HG02623 (cell line): ENCODE measurements at regions not wholly inside any gene's neighbourhood (a gene's known extent, or its start where the extent isn't known, plus 50 kb on each side); places are given as distances from the start of the nearest gene placed in this dataset.

ENCODE experiments used
- ATAC-seq: cut with Tn5 transposase; IDR thresholded peaks from one replicate; pipeline ENCODE4 v1.9.1; 2021; ENCODE audit warnings: moderate library complexity; ENCODE audit not compliant: unreplicated experiment

DNA sequence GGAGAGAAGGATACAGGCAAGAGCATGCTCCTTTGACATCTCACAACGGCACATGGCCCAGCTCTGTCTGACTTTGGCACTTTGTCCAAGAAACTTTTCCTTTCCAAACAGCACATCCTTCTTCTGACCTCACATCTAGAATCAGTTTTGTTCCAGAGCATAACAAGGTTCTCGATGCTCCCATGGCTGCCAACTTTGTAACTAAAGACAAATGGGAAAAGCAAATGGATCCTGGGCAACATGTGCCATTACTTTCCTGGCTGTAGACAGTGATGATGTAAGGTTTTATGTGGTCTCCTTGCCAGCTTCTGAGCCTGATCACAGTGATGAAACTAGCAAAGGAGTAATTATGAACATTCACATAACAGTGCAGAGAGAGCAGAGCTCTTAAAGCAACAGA, 171.8 kb upstream of the C1orf87 start:
- no peak for ATAC-seq

DNA sequence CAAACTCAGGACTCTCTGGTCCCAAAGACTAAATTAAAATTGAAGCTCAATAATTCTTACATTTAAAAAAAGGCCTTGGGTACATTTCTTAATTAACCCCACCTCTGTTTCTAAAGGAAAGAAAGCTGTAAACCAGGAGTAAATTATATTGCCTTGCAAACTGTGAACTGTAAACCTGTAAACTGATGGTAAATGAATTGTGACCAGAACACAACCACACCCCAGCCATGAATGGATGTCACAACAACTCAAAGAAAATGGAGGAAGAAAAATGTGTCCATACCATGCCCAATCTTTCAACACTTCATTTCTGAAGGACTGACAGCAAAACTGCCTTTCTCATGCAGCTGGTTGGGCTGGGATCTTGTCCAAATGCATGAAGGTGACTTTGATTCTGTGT, 171.3 kb upstream of the C1orf87 start:
- no peak for ATAC-seq

DNA sequence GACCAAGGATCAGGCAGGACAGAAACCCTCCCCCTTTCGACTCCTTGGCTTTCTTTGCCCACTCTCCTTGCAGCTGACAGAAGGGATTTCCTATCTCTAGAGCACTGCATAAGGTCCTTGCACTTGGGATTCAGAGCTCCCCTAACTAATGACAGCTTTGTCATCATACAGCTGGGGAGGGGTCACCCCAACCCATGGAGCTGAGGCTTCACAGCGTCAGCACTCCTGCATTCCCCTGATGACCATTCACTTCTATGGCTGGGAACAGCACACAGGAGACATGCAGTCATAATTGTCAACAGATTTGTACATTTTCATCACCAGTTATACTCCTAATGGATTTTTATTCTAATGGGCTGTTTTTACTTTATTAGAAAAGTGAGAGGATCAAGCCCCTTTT, 161.7 kb upstream of the C1orf87 start:
- ATAC-seq = no peak

DNA sequence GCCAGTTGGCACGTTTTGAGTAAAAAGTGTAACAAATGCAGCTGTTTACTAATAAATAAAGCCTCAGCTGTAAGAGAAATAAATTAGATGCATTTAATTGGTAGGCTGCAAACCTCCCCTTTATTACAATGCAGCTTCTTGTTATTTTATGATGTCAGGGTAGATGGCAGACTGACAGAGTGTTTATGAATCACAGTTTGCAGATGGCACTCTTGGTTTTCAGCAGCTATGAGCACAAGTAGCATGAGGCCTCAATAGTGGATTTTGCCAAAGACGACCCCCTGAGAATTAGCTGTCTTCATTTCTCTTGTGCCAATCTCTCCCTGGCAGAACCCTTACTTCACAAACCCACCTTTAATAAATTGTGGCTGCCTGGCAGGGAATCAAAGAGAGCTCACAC, 161.2 kb upstream of the C1orf87 start:
- no peak for ATAC-seq

DNA sequence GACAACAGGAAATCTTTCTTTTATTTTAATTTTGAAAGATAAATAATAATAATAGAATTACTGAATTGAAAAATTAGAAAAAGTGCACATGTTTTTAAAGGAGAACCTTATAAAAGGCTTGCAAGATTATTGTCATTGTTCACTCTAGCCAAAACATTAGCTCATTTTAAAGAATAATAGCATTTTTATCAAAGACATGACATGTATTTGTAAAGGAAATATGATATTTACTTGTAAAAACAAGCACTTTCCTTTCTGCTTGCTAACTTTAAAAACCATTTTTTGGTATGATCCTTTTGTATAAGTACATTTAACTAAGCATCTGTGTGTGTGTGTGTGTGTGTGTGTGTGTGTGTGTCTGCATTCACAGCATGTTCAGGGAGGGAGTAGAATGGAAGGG, 156.3 kb upstream of the C1orf87 start:
- no peak for ATAC-seq

DNA sequence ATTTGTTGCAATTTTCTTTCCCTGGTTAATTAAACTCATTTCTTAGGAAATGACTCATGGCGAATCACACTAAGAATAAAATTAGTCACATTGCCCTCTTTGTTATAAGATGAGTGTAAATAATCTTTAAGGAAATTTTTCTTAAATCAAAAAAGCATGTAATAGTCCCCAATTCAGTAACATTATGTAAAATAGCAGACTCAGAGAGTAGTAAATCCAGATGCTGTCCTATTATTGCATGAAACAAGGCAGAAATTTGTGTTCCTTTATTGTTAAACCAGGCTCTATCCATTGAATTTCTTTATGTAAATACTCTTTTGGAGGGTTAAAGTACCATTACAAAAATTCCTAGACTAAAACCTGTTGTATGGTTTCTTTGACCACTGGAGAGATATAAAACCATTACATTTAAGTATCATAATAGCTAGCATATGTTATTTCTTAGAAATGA, 154.5 kb upstream of the C1orf87 start:
- no peak for ATAC-seq

DNA sequence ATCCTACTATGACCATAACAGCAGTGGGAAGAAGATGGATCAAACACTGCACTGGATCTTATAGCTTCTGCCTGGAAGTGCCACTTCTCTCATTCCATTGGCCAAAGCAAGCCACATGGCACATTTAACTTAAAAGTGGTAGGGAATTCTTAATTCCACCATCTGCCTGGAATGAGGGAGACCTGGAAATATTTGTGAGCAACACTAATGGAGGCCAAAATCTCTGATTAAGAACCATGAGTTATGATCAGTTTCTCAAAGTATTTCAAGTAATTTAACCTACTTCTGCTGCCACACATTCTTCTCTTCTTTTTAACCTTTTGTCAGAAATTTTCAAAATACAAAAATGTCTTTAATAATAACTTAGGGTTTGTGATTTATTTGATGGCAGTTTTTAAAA, 154.0 kb upstream of the C1orf87 start:
- no peak for ATAC-seq

DNA sequence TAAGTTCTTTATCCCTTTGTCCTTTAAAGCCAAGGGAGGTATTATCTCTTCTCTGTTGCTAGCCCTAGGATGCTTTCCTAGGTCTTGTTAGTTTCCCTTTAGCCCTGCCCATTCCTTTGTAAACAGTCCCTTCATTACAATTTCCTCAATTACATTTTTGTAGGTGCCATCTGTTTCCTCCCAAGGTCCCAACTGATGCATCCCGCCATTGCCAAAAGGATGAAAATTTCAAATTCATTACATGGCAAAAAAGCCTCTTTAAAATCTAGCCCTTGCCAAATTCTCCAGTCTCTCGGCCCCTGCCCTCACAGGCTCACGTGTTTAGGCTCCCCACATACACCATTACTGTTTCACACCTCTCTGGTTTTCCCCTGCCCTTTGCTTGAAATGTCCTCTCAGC, 151.9 kb upstream of the C1orf87 start:
- ATAC-seq = no peak

DNA sequence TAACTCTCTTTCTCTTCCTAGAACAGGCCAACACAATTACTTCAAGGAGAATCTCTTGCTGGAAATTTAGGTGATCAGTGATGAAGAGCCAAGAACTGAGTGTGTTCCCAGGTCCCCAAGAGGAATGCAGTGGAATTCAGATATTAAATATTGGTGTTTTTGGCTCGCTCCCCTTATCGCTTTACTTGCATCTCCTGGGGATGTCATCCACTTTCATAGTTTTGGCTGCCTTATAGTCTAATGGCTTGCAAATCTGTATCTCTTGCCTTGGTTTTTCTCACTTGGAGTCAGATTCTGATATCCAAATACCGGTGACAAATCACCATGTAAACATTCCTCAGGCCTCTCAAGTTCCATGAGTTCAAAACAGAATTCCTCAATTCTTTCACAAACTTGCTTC, 151.0 kb upstream of the C1orf87 start:
- ATAC-seq = no peak

DNA sequence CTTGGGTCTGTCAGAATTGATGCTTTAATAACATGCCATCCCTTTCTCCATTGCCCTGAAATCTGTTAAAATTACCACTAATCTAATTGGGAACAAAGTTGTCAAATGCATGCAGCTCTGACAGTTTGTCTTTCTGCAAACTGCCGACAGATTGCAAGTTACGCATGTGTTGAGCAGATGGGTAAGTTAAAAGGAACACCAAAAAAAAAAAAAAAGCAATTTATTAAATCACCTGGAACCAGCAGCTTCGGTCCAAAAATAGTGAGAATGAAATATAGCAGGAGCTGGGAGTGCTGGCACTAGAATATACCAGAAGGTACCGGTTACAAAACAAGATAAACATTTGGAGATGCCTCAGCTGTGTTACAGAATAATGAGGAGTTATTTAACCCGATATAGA, 149.6 kb upstream of the C1orf87 start:
- ATAC-seq = no peak

DNA sequence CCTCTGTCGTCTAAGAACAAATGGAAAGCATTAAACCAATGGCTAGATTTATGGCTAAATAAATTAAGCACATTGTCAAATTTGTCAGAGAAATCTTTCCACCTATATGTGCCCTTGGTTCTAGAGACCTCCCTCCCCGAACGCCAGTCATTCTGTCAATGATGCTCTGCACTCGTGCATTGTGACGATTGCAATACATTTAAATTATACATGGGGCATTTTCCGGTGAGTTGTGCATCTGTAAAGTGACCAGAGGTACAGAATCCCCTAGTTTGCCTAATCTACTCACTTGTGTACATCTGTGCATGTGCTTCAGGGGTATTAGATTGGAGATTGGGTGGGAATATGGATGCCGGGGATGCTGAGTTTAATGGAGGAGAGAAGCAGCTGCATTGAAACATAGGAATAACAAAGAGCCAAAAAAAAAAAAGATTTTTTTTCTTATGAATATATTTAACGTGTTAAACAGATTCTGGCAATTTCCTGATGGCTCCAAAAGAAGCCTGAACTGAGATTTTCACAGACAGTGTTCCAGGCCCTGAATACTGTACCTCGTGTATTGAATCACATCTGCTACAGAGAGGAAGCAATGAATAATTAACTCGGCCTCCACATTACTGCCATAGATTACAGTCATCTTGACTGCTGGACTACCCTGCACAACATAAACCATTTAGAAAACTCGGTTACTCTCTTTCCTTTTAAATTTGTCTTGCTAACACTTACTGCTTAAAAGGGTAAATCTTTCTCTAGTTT, 149.0 kb upstream of the C1orf87 start:
- ATAC-seq = no peak

DNA sequence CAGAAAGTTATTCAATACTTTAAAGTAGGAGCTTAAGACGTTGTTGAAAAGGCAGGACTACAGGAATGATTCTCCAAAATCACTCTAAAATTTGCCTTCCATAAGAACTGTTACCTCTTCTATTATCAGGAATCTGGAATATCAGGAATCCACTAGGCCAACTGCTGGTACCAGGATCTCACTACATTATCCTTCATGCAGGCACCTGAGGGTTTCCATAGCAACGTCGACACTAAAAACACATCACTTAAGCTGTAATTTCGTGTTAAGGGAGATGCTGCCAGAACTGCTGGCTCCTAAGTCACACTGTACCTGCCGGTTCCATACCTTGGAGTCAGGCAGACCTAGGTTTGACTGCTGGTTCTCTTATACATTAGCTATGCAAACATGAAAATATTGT, 139.7 kb upstream of the C1orf87 start:
- no peak for ATAC-seq

DNA sequence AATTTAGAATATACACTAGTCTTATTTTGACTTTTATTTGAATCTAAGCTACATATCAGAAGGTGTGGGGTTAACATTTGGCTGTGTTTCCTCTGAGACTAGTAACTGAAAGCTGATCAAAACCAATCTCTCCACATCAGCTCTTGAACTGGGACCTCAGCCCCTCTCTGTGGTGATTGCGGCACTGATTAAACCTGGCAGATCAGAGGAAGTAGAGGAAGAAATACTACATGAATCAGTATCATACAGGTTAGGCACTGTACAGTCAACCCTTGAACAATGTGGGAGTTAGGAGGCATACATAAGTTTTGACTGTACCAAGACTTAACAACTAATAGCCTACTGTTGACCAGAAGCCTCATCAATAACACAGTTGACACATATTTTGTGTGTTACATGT, 122.5 kb upstream of the C1orf87 start:
- no peak for ATAC-seq

DNA sequence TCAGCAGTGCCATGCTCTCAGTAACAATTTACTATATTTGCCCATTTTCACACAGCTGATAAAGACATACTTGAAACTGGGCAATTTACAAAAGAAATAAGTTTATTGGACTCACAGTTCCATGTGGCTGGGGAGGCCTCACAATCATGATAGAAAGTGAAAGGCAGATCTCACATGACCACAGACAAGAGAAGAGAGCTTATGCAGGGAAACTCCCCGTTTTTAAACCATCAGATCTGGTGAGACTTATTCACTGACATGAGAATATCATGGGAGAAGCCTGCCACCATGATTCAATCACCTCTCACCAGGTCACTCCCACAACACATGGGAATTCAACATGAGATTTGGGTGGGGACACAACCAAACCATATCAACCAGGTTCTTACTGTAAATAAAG, 112.1 kb upstream of the C1orf87 start:
- ATAC-seq = no peak

DNA sequence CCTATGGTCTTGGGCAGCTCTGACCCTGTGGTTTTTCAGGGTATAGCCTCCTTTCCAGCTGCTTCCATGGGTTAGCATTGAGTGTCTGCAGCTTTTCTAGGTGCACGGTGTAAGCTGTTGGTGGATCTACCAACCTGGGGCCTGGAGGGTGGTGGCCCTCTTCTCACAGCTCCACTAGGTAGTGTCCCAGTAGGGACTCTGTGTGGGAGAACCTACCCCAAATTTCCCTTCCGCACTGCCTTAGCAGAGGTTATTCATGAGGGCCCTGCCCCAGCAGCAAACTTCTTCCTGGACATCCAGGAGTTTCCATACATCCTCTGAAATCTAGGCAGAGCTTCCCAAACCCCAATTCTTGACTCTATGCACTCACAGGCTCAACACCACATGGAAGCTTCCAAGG, 111.0 kb upstream of the C1orf87 start:
- ATAC-seq = no peak

DNA sequence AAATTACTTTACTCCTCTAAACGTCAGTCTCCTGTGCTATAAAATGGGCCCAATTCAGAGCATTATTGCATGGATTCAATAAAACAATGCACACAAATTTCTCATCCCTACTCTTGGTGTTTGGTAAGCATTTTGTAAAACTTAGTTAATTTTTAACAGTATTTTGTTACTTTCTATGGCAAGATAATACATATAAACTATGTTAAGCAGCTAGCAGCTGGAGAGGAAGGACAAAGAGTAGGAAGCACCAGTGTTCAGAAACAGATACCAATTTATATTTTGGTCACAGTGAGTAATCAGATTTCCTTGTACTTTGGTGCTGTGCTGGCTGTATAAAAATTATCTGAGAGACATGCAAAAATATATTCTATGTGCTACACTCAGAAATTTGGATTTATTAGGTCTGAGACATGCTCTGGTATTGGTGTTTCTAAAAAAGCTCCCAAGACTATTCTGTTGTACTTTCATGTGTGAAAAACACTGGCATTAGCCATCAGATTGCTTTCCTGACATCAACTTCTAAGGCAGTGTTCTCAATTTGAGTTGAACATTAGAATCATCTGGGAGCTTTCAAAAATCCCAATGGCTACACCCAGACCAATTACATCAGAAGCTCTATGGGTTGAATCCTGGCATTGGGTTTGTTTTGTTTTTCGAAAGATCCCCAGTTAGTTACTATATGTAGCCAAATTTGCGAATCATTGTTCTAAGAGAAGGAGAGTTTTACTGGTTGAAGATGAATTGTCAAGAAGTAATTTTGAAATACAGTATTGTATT, 100.3 kb upstream of the C1orf87 start:
- no peak for ATAC-seq

DNA sequence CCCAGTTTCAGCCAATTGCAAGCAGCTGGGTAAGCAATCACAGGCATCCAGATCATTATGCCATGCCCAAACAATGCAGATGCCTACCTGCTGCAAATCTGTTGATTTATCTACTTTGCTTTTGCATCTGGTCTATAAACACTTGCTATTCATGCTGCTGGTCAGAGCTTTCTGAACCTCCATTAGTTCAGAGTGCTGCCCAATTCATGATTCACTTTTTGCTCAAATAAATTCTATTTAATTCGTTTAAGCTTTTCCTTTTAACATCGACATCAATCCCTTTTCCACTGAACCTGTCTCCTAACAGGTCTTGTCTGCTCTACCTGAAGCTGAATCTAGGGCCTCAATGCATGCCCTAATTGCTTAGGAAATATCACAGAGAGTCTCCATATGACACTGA, 99.4 kb upstream of the C1orf87 start:
- ATAC-seq = no peak

DNA sequence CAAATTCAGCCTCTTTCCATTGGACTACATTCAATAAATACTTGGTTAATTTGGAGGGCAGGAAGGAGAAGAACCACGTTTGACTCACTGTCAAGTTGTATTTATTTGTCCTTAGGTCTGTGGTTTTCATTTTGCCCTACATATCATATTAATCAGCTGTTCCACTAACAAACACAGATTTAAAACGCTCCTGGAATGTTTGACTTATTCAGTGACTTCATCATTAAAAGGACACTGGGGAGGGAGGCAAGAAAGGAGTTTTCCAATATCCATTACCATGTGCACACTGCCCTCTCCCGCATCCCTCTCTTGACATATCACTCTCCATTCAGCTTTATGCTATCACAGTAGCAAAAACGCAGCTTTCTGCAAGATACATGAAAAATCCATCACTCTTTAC, 98.2 kb upstream of the C1orf87 start:
- no peak for ATAC-seq

DNA sequence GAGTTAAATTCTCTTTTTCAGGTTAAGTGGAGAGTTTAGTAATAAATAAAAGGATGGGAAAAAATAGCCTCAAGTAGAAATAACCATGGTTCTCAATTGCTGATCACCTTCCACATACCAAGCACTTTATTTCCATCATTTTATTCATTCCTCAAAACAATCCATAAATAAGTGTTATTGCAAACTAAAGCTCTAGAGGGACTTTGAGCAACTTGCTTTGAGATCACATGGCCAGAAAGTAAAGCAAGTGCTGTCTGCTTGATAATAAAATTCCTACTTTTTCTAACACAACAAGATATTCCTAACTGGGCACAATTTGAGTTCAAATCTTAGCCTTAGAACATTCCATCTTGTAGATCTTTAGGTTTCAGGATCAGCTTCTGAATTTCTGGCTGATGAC, 97.1 kb upstream of the C1orf87 start:
- ATAC-seq = no peak

DNA sequence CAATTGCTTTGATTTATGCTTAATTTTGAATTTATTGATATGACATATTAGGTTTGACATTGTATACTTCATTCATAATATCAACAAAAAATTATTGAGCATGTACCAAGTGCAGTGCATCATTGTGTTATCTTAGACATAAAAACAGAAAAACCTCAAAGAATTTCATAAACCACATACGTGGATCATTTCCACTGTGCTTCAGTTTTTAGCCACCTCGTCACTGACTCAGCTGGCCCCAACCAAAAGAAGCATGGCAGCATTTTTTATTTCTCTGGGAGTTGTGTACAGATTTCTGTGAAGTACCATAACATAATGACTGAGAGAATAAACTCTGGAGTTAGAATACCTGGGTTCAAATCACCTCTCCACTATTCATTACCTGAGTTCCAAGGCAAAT, 95.6 kb upstream of the C1orf87 start:
- ATAC-seq = no peak

DNA sequence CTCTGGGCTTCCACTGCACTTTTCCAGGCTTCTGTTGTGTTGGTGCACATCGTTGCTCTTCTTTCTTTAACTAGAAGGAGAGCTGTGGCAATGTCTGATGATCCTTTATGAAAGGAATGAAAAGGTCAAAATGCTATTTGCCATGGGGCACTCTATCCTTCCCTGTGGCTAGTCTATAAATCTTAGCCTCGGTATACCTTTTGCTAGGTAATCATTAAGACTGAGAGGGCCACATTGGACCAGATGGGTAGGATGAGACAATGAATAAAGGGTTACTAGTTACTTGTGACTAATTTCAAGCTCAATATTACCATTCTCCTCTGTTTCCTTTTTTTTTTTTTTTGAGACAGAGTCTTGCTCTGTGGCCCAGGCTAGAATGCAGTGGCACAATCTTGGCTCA, 89.4 kb upstream of the C1orf87 start:
- ATAC-seq = no peak

DNA sequence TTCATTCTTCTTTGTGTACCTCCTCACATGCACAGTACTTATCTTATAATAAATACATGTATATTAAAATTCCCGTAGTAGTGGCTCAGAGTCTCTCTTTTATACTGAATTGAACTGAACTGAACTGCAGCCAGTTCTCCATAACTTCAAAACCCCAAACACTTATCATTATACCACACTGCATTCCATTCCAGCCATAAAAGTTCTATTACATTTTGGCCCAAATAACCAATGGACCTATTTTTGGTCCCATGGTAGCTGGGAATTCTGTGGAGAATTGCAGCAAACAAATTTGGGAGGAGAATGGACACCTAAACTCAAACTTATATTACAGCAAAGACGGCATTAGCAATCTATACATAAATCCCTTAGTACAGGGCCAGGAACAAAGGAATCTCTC, 86.6 kb upstream of the C1orf87 start:
- no peak for ATAC-seq

DNA sequence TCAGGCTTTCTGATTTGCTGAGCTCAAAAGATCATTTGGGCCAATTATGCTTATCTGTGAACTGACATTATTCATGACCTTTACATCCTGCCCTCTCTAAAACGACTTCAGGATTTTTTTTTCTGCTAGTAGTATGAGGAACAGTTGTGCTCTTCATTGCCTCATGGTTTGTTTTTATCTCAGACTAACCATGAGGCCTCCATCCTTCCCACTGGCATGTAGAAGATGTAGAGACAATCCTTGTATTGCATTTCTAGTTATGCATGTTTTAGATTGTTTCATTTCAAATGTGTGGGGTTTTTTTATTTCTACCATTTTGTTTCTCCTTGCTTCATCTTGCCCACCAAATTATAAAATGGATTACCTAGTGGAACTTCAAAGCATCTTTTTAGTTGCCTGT, 82.8 kb upstream of the C1orf87 start:
- ATAC-seq = no peak
